Epidermal melanocyte (primary cell): ENCODE measurements at regions not wholly inside any gene's neighbourhood (a gene's known extent, or its start where the extent isn't known, plus 50 kb on each side); places are given as distances from the start of the nearest gene placed in this dataset.
"Not testable (repeated sequence)": the region's sequence is repeated elsewhere in the genome, so short reads cannot be mapped to it uniquely, and the experiment has no call there.

Experiments
- DNase-seq: peaks from one replicate; pipeline ENCODE4 v3.0.0; 2011; ENCODE audit warnings: low spot score; ENCODE audit not compliant: insufficient read length

GRCh38 chr1:148361427-148362215 is 121.5 kb downstream of the PPIAL4G start:
- DNase-seq, result not testable (repeated sequence)

GRCh38 chr1:148357037-148357436 is 126.1 kb downstream of the PPIAL4G start:
- DNase-seq, result no peak

GRCh38 chr1:148355976-148356375 is 127.1 kb downstream of the PPIAL4G start:
- no peak for DNase-seq

GRCh38 chr1:148354913-148355308 is 128.2 kb downstream of the PPIAL4G start:
- DNase-seq, result no peak

- no peak for DNase-seq
These were observed 128.7 kb downstream of the PPIAL4G start for GRCh38 chr1:148354284-148354912.

- DNase-seq, result no peak
These were observed 129.4 kb downstream of the PPIAL4G start for GRCh38 chr1:148353461-148354283.

- DNase-seq, result no peak
These were observed 130.5 kb downstream of the PPIAL4G start for GRCh38 chr1:148352470-148353053.

- no peak for DNase-seq
These were observed 135.3 kb downstream of the PPIAL4G start for GRCh38 chr1:148347781-148348180.

GRCh38 chr1:148345659-148346151 is 137.4 kb downstream of the PPIAL4G start:
- DNase-seq, result not testable (repeated sequence)

- DNase-seq, result not testable (repeated sequence)
These were observed 138.5 kb downstream of the PPIAL4G start for GRCh38 chr1:148344651-148345050.

GRCh38 chr1:148341729-148342128 is 141.4 kb downstream of the PPIAL4G start:
- not testable (repeated sequence) for DNase-seq

- not testable (repeated sequence) for DNase-seq
These were observed 146.8 kb downstream of the PPIAL4G start for GRCh38 chr1:148336121-148336918.

- no peak for DNase-seq
These were observed 148.6 kb downstream of the PPIAL4G start for GRCh38 chr1:148334339-148335130.

GRCh38 chr1:148333875-148334338 is 149.2 kb downstream of the PPIAL4G start:
- DNase-seq, result no peak

- no peak for DNase-seq
These were observed 154.2 kb downstream of the PPIAL4G start for GRCh38 chr1:148328884-148329283.

GRCh38 chr1:148325031-148325430 is 158.1 kb downstream of the PPIAL4G start:
- not testable (repeated sequence) for DNase-seq

GRCh38 chr1:148324465-148324864 is 158.6 kb downstream of the PPIAL4G start:
- not testable (repeated sequence) for DNase-seq

GRCh38 chr1:148320079-148320478 is 163.0 kb downstream of the PPIAL4G start:
- not testable (repeated sequence) for DNase-seq

GRCh38 chr1:148318904-148319242 is 164.2 kb downstream of the PPIAL4G start:
- DNase-seq, result no peak
